Fibroblast of lung (primary cell): ENCODE measurements at regions not wholly inside any gene's neighbourhood (a gene's known extent, or its start where the extent isn't known, plus 50 kb on each side); places are given as distances from the start of the nearest gene placed in this dataset.

Source experiments
- CTCF ChIP-seq, 2 donors: IDR thresholded peaks in 1 of 2; conservative IDR thresholded peaks in 1 of 2; 1 replicate in 1 of 2; 2 replicates in 1 of 2; pipeline ENCODE4 v1.5.1; 2011 to 2012; ENCODE audit warnings: low read length in 2 of 2, control low read depth in 1 of 2, inconsistent platforms in 1 of 2, low read depth in 1 of 2, mild to moderate bottlenecking in 1 of 2
- EZH2 ChIP-seq: IDR thresholded peaks from 2 replicates; pipeline ENCODE4 v1.5.1; 2012; ENCODE audit warnings: low read length, control low read depth, mild to moderate bottlenecking; ENCODE audit errors: missing control alignments

- TF ChIP-seq CTCF (conservative IDR thresholded peaks at IDR 0.05 in 1 of 2, IDR thresholded peaks at IDR 0.05 in 1 of 2; ENCODE audit: low read depth in 1 of 2, low read length in 2 of 2) (no peak), EZH2 (no peak)
Observed at GRCh38 chr4:181588733-181589302, 654.4 kb upstream of the TENM3 start.
